Astrocyte (in vitro differentiated cells and primary cell): ENCODE measurements at regions not wholly inside any gene's neighbourhood (a gene's known extent, or its start where the extent isn't known, plus 50 kb on each side); places are given as distances from the start of the nearest gene placed in this dataset.

Experiments
- DNase-seq: peaks from one replicate; pipeline ENCODE4 v3.0.0-alpha.2; 2010; ENCODE audit warnings: low read depth
- FAIRE-seq: peaks from 2 replicates; lab custom pipeline; 2011; peaks lifted over from hg19 to GRCh38; lab: Jason Lieb, UNC
- H2AFZ ChIP-seq: 2 replicates; pipeline ENCODE4 v1.6.0; 2012; ENCODE audit warnings: low read depth, low read length, inconsistent platforms
- H3K27ac ChIP-seq: 2 replicates; pipeline ENCODE4 v1.5.1; 2011; ENCODE audit warnings: low read depth, low read length, inconsistent platforms
- H3K27me3 ChIP-seq: 2 replicates; pipeline ENCODE4 v1.6.0; 2011; ENCODE audit warnings: low read length, inconsistent platforms; ENCODE audit not compliant: insufficient read depth
- H3K36me3 ChIP-seq: 2 replicates; pipeline ENCODE4 v1.5.1; 2011; ENCODE audit warnings: low read length, inconsistent platforms; ENCODE audit not compliant: insufficient read depth
- H3K4me1 ChIP-seq: 2 replicates; pipeline ENCODE4 v1.5.1; 2011; ENCODE audit warnings: low read length, inconsistent platforms; ENCODE audit not compliant: insufficient read depth
- H3K4me2 ChIP-seq: 2 replicates; pipeline ENCODE4 v1.6.0; 2012; ENCODE audit warnings: low read length, inconsistent platforms
- H3K4me3 ChIP-seq: 2 replicates; pipeline ENCODE4 v1.5.1; 2011; ENCODE audit warnings: low read depth, mild to moderate bottlenecking, low read length, inconsistent platforms; ENCODE audit not compliant: insufficient read depth
- H3K79me2 ChIP-seq: 2 replicates; pipeline ENCODE4 v1.6.0; 2012; ENCODE audit warnings: mild to moderate bottlenecking, low read length, inconsistent platforms; ENCODE audit not compliant: insufficient read depth
- H3K9ac ChIP-seq: 2 replicates; pipeline ENCODE4 v1.6.0; 2012; ENCODE audit warnings: mild to moderate bottlenecking, low read length, inconsistent platforms
- H3K9me3 ChIP-seq: 2 replicates; pipeline ENCODE4 v1.5.1; 2012; ENCODE audit warnings: low read depth, mild to moderate bottlenecking, low read length, inconsistent platforms; ENCODE audit not compliant: insufficient read depth
- H4K20me1 ChIP-seq: 2 replicates; pipeline ENCODE4 v1.6.0; 2012; ENCODE audit warnings: low read length, inconsistent platforms; ENCODE audit not compliant: insufficient read depth
- H3K27ac Mint-ChIP-seq: one replicate; pipeline ENCODE4 v1.8.0; 2021; ENCODE audit warnings: mild to moderate bottlenecking, mixed read lengths; ENCODE audit not compliant: unreplicated experiment
- H3K27me3 Mint-ChIP-seq: one replicate; pipeline ENCODE4 v1.8.0; 2021; ENCODE audit warnings: low read depth, mixed read lengths; ENCODE audit not compliant: unreplicated experiment
- H3K36me3 Mint-ChIP-seq: one replicate; pipeline ENCODE4 v1.8.0; 2021; ENCODE audit warnings: low read depth, mixed read lengths; ENCODE audit not compliant: unreplicated experiment
- H3K4me1 Mint-ChIP-seq: one replicate; pipeline ENCODE4 v1.8.0; 2021; ENCODE audit warnings: low read depth, mixed read lengths; ENCODE audit not compliant: unreplicated experiment
- H3K4me3 Mint-ChIP-seq: one replicate; pipeline ENCODE4 v1.8.0; 2021; ENCODE audit warnings: mild to moderate bottlenecking, moderate library complexity, mixed read lengths; ENCODE audit not compliant: unreplicated experiment
- H3K9me3 Mint-ChIP-seq: one replicate; pipeline ENCODE4 v1.8.0; 2021; ENCODE audit warnings: mild to moderate bottlenecking, mixed read lengths; ENCODE audit not compliant: unreplicated experiment
- CTCF ChIP-seq: IDR thresholded peaks from 2 replicates; pipeline ENCODE4 v1.5.1; 2011; ENCODE audit warnings: low read depth, mild to moderate bottlenecking, inconsistent platforms, low read length, moderate library complexity; ENCODE audit not compliant: insufficient read depth
- EZH2 ChIP-seq: IDR thresholded peaks from 2 replicates; pipeline ENCODE4 v1.6.1; 2012; ENCODE audit warnings: mild to moderate bottlenecking, low read length, inconsistent platforms; ENCODE audit not compliant: insufficient read depth

- H3K79me2 ChIP-seq, result no peaks in the 10 kb centered on the region
- Mint-ChIP-seq H3K4me3 (no peak overlapping the region), H3K27me3 (peaks cover 5% of the 10 kb centered on the region), H3K4me1 (peaks cover 1% of the 10 kb centered on the region), H3K36me3 (no peaks in the 10 kb centered on the region), H3K27ac (no peak overlapping the region), H3K9me3 (no peaks in the 10 kb centered on the region)
- no peak for FAIRE-seq
- H3K36me3 ChIP-seq, result no peaks in the 10 kb centered on the region
- H3K9me3 ChIP-seq, result no peaks in the 10 kb centered on the region
- H3K4me1 ChIP-seq, result no peaks in the 10 kb centered on the region
- H3K27ac ChIP-seq, result no peak overlapping the region
- no peak for TF ChIP-seq EZH2
- TF ChIP-seq CTCF, result no peak
- DNase-seq, result no peak
- H4K20me1 ChIP-seq, result no peaks in the 10 kb centered on the region
- H2AFZ ChIP-seq, result no peak overlapping the region
- no peak overlapping the region for H3K9ac ChIP-seq
- H3K4me3 ChIP-seq, result no peak overlapping the region
- no peaks in the 10 kb centered on the region for H3K27me3 ChIP-seq
- H3K4me2 ChIP-seq, result no peak overlapping the region
Observed at GRCh38 chr9:90307891-90308290, 334.7 kb downstream of the DIRAS2 start.

- H3K4me2 ChIP-seq, result no peak overlapping the region
- Mint-ChIP-seq H3K4me3 (no peak overlapping the region), H3K27ac (no peak overlapping the region), H3K4me1 (no peaks in the 10 kb centered on the region), H3K27me3 (peaks cover 10% of the 10 kb centered on the region), H3K36me3 (no peaks in the 10 kb centered on the region), H3K9me3 (no peaks in the 10 kb centered on the region)
- no peaks in the 10 kb centered on the region for H3K9me3 ChIP-seq
- FAIRE-seq (no peak), DNase-seq (no peak)
- no peaks in the 10 kb centered on the region for H3K79me2 ChIP-seq
- no peaks in the 10 kb centered on the region for H4K20me1 ChIP-seq
- H3K36me3 ChIP-seq, result no peaks in the 10 kb centered on the region
- H3K27me3 ChIP-seq, result no peaks in the 10 kb centered on the region
- no peak overlapping the region for H3K9ac ChIP-seq
- no peak overlapping the region for H2AFZ ChIP-seq
- no peak overlapping the region for H3K27ac ChIP-seq
- TF ChIP-seq EZH2, result no peak
- no peak for TF ChIP-seq CTCF
- no peak overlapping the region for H3K4me3 ChIP-seq
- no peaks in the 10 kb centered on the region for H3K4me1 ChIP-seq
Observed at GRCh38 chr9:90308691-90309090, 333.9 kb downstream of the DIRAS2 start.

- H3K4me1 ChIP-seq, result no peaks in the 10 kb centered on the region
- H3K9me3 ChIP-seq, result no peaks in the 10 kb centered on the region
- H4K20me1 ChIP-seq, result no peaks in the 10 kb centered on the region
- H3K4me2 ChIP-seq, result no peak overlapping the region
- peaks cover 11% of the 10 kb centered on the region for H3K27me3 Mint-ChIP-seq
- no peak overlapping the region for H2AFZ ChIP-seq
- H3K27me3 ChIP-seq, result no peaks in the 10 kb centered on the region
- FAIRE-seq, result no peak
- H3K27ac Mint-ChIP-seq, result no peak overlapping the region
- no peak overlapping the region for H3K9ac ChIP-seq
- no peak for DNase-seq
- no peaks in the 10 kb centered on the region for H3K9me3 Mint-ChIP-seq
- H3K36me3 ChIP-seq, result no peaks in the 10 kb centered on the region
- no peak overlapping the region for H3K4me3 Mint-ChIP-seq
- no peak for TF ChIP-seq CTCF
- no peak overlapping the region for H3K4me3 ChIP-seq
- H3K4me1 Mint-ChIP-seq, result no peaks in the 10 kb centered on the region
- H3K27ac ChIP-seq, result no peak overlapping the region
- H3K36me3 Mint-ChIP-seq, result no peaks in the 10 kb centered on the region
- H3K79me2 ChIP-seq, result no peaks in the 10 kb centered on the region
Observed at GRCh38 chr9:90309809-90310520, 332.7 kb downstream of the DIRAS2 start.
